Trophoblast cell (in vitro differentiated cells and primary cell): ENCODE measurements at regions not wholly inside any gene's neighbourhood (a gene's known extent, or its start where the extent isn't known, plus 50 kb on each side); places are given as distances from the start of the nearest gene placed in this dataset.

Source experiments
- DNase-seq, 2 donors: peaks; one replicate each; pipeline ENCODE4 v3.0.0-alpha.2; 2016
- H2AFZ ChIP-seq: 2 replicates; pipeline ENCODE4 v1.6.1; 2013; ENCODE audit warnings: low read length, moderate library complexity, mild to moderate bottlenecking; ENCODE audit not compliant: insufficient read depth, poor library complexity
- H2AK5ac ChIP-seq: 2 replicates; pipeline ENCODE4 v1.6.1; 2013; ENCODE audit warnings: mild to moderate bottlenecking, low read length
- H2BK120ac ChIP-seq: 2 replicates; pipeline ENCODE4 v1.6.1; 2013; ENCODE audit warnings: low read length, mild to moderate bottlenecking, moderate library complexity; ENCODE audit not compliant: insufficient read depth, poor library complexity
- H2BK12ac ChIP-seq: 2 replicates; pipeline ENCODE4 v1.6.1; 2013; ENCODE audit warnings: mild to moderate bottlenecking, low read length, moderate library complexity
- H2BK5ac ChIP-seq: 2 replicates; pipeline ENCODE4 v1.6.1; 2013; ENCODE audit warnings: low read length, low read depth, moderate library complexity, mild to moderate bottlenecking; ENCODE audit not compliant: poor library complexity
- H3K14ac ChIP-seq: 2 replicates; pipeline ENCODE4 v1.6.1; 2013; ENCODE audit warnings: mild to moderate bottlenecking, low read length
- H3K18ac ChIP-seq: 2 replicates; pipeline ENCODE4 v1.6.1; 2013; ENCODE audit warnings: mild to moderate bottlenecking, low read length
- H3K23ac ChIP-seq: 2 replicates; pipeline ENCODE4 v1.6.1; 2013; ENCODE audit warnings: low read length
- H3K27ac ChIP-seq: 2 replicates; pipeline ENCODE4 v1.5.1; 2013; ENCODE audit warnings: low read depth, mild to moderate bottlenecking, inconsistent platforms, low read length, moderate library complexity
- H3K27me3 ChIP-seq: 2 replicates; pipeline ENCODE4 v1.6.1; 2013; ENCODE audit warnings: inconsistent platforms, mild to moderate bottlenecking, low read length, moderate library complexity; ENCODE audit not compliant: insufficient read depth
- H3K36me3 ChIP-seq, 2 experiments: 1 replicate in 1 of 2; 2 replicates in 1 of 2; pipeline ENCODE4 v1.6.1; 2013; ENCODE audit warnings: low read length in 2 of 2, mild to moderate bottlenecking in 2 of 2, moderate library complexity in 1 of 2; ENCODE audit not compliant: insufficient read depth in 2 of 2, control insufficient read depth in 1 of 2
- H3K4ac ChIP-seq: 2 replicates; pipeline ENCODE4 v1.6.1; 2013; ENCODE audit warnings: low read depth, mild to moderate bottlenecking, low read length, moderate library complexity
- H3K4me1 ChIP-seq, 2 experiments: 1 replicate in 1 of 2; 2 replicates in 1 of 2; pipeline ENCODE4 v1.6.1; 2013; ENCODE audit warnings: low read length in 2 of 2, mild to moderate bottlenecking in 2 of 2, moderate library complexity in 1 of 2; ENCODE audit not compliant: insufficient read depth in 2 of 2, control insufficient read depth in 1 of 2
- H3K4me2 ChIP-seq: 2 replicates; pipeline ENCODE4 v1.6.1; 2013; ENCODE audit warnings: inconsistent platforms, mild to moderate bottlenecking, low read length, moderate library complexity
- H3K4me3 ChIP-seq: 2 replicates; pipeline ENCODE4 v1.5.1; 2013; ENCODE audit warnings: mild to moderate bottlenecking, low read depth, low read length, inconsistent platforms
- H3K79me1 ChIP-seq: one replicate; pipeline ENCODE4 v1.6.1; 2013; ENCODE audit warnings: low read length
- H3K79me2 ChIP-seq: 2 replicates; pipeline ENCODE4 v1.6.1; 2013; ENCODE audit warnings: low read length, mild to moderate bottlenecking; ENCODE audit not compliant: control insufficient read depth, insufficient read depth, poor library complexity
- H3K9ac ChIP-seq: 2 replicates; pipeline ENCODE4 v1.6.1; 2013; ENCODE audit warnings: mild to moderate bottlenecking, low read length
- H3K9me3 ChIP-seq: 2 replicates; pipeline ENCODE4 v1.6.1; 2013; ENCODE audit warnings: low read depth, mild to moderate bottlenecking, control low read depth, inconsistent platforms, low read length; ENCODE audit not compliant: insufficient read depth
- H4K12ac ChIP-seq: 2 replicates; pipeline ENCODE4 v1.6.1; 2013; ENCODE audit warnings: low read depth, mild to moderate bottlenecking, low read length, moderate library complexity
- H4K8ac ChIP-seq: 2 replicates; pipeline ENCODE4 v1.6.1; 2013; ENCODE audit warnings: low read depth, mild to moderate bottlenecking, low read length, moderate library complexity
- H4K91ac ChIP-seq: one replicate; pipeline ENCODE4 v1.6.1; 2013; ENCODE audit warnings: low read depth, mild to moderate bottlenecking, low read length, moderate library complexity
- WGBS: extraction: QIAGEN DNeasy Blood & Tissue Kit; methylation state at CpG from one replicate; pipeline ENCODE4 v1.1.7; 2013; ENCODE audit warnings: missing lambda C conversion rate; ENCODE audit not compliant: insufficient read length, insufficient coverage; ENCODE audit errors: extremely low coverage; 5-methylcytosine and 5-hydroxymethylcytosine counted together

DNA sequence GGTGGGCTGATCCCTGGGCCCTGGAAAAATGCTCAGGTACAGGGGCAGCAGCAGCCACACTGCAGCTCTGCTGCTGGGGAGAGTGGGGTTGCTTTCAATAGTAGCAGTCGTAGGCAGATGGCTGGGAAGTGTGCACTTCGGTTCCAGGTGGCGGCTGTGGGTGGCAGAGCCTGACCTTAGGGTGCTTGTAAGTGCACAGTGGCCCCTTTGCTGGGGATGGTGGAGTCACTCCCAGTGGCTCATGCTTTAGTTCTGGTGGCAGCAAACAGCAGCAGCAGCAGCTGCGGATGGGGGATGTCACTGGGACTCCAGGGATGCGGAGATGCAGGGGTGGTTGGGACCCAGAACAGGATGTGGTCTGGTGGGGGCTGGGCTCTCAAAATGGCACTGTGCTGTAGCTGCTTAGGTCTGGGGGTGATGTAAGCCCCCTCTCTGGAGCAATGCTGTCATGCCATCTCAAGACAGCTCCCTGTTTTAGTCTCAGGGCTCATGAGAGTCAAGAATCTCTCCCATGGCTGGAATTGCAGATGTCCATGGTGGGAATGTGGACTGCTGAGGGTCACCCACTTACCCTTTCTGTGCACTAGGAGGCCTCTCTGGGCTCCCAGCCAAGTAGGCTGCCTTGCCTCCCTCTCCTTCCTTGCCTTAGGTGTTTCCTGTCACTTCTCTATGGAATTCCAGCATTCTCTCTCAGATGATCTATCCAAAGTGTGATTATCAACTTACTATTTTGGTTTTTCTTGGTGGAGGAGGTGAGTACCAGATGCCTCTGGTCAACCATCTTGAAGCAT is 146.7 kb upstream of the SLC22A23 start:
- Histone ChIP-seq H2BK120ac (no peak overlapping the region), H2AK5ac (no peak overlapping the region), H3K79me2 (no peaks in the 10 kb centered on the region), H3K4me3 (peak overlapping the region; percentile 1), H3K23ac (no peak overlapping the region), H2BK5ac (no peak overlapping the region), H3K27ac (no peak overlapping the region), H3K9me3 (no peaks in the 10 kb centered on the region), H4K8ac (no peak overlapping the region), H3K27me3 (no peaks in the 10 kb centered on the region), H4K91ac (no peak overlapping the region), H3K18ac (no peak overlapping the region), H3K14ac (no peak overlapping the region), H2AFZ (no peak overlapping the region), H3K36me3 (no peaks in the 10 kb centered on the region), H3K4me1 (no peaks in the 10 kb centered on the region), H3K79me1 (no peaks in the 10 kb centered on the region), H2BK12ac (no peak overlapping the region), H4K12ac (no peak overlapping the region), H3K4me2 (no peak overlapping the region), H3K9ac (no peak overlapping the region), H3K4ac (no peak overlapping the region)
- DNase-seq = no peak
- no CpG with 5 or more reads among the region's 5 CpGs for WGBS

DNA sequence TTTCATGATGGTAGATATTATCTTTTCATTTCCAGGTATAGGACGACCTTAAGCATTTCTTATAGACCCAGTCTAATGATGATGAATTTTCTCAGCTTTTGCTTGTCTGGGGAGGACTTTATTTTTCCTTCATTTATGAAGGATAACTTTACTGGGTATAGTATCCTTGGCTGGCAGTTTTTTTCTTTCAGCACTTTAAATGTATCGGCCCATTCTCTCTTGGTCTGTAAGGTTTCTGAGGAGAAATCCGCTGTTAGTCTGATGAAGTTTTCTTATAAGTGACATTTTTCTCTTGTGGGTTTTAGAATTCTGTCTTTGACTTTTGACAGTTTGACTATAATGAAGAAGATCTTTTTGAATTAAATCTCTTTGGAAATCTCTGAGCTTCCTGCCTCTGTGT is 144.7 kb upstream of the SLC22A23 start:
- no CpG with 5 or more reads among the region's 3 CpGs for WGBS
- Histone ChIP-seq H3K4ac (no peak overlapping the region), H3K9ac (no peak overlapping the region), H4K12ac (no peak overlapping the region), H3K27me3 (no peaks in the 10 kb centered on the region), H3K36me3 (no peaks in the 10 kb centered on the region), H4K91ac (no peak overlapping the region), H2AFZ (no peak overlapping the region), H3K79me1 (no peaks in the 10 kb centered on the region), H3K14ac (no peak overlapping the region), H3K18ac (no peak overlapping the region), H4K8ac (no peak overlapping the region), H3K4me3 (no peak overlapping the region), H3K4me2 (no peak overlapping the region), H3K23ac (no peak overlapping the region), H3K27ac (no peak overlapping the region), H2AK5ac (no peak overlapping the region), H2BK120ac (no peak overlapping the region), H2BK12ac (no peak overlapping the region), H2BK5ac (no peak overlapping the region), H3K9me3 (no peaks in the 10 kb centered on the region), H3K79me2 (no peaks in the 10 kb centered on the region), H3K4me1 (no peaks in the 10 kb centered on the region)
- DNase-seq = no peak

DNA sequence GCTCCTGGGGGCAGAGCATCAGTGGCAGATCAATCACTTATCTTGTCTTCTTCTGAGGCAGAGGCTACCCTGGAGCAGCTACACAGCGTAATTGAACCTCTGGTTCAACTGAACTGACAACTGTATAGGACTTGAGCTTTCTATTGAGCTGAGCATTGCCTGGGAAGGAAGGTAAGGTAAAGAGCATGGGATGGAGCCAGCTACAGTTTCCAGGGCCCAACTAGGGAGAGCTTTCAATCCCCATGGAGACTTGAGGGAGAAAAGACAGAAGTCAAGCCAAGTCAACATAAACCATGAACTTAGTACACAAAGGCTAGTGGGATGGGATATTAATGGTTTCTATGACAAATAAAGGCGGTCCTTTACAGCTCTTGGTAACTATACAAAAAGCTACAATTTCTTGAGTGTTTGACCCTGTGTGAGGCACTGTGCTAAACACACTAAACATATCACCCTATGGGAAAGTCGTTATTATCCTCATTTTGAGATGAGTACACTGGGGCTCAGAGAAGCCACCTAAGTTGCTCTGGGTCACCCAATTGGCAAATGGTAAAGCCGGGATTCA is 140.7 kb upstream of the SLC22A23 start:
- H4K12ac ChIP-seq = no peak overlapping the region

DNA sequence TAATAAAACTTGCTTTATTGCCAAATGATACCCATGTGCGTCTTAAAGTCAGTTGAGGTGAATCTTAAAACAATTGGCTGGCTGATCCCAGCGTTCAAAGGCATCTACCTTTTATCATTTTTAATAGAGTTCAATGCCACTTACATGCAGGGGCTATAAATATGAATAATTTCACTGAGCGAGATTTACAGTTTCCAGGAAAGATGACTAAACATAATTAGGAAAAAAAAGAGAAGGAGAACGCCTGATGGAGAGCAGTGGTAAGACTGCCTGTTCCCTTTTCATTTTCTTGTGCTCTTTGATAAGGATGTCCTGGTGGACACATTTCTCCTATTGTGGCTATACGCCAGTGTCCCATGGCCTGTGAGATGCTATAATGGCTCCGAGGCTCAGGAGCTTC is 139.9 kb upstream of the SLC22A23 start:
- H3K9me3 ChIP-seq = no peaks in the 10 kb centered on the region
- DNase-seq = no peak
- H3K9ac ChIP-seq = no peak overlapping the region
- H4K12ac ChIP-seq = no peak overlapping the region
- no peak overlapping the region for H3K14ac ChIP-seq
- H3K36me3 ChIP-seq = no peaks in the 10 kb centered on the region
- H3K79me2 ChIP-seq = no peaks in the 10 kb centered on the region
- H2AFZ ChIP-seq = no peak overlapping the region
- no peak overlapping the region for H4K8ac ChIP-seq
- no CpG with 5 or more reads among the region's 6 CpGs for WGBS
- H3K79me1 ChIP-seq = peaks cover 2% of the 10 kb centered on the region
- no peak overlapping the region for H4K91ac ChIP-seq
- H3K4me1 ChIP-seq = peaks cover 0 to 4% of the 10 kb centered on the region in 2 experiments
- H3K23ac ChIP-seq = no peak overlapping the region
- H3K4me2 ChIP-seq = no peak overlapping the region
- no peaks in the 10 kb centered on the region for H3K27me3 ChIP-seq
- no peak overlapping the region for H3K18ac ChIP-seq
- H2BK120ac ChIP-seq = no peak overlapping the region
- no peak overlapping the region for H3K27ac ChIP-seq
- H2BK5ac ChIP-seq = no peak overlapping the region
- H3K4ac ChIP-seq = no peak overlapping the region
- no peak overlapping the region for H2AK5ac ChIP-seq
- no peak overlapping the region for H2BK12ac ChIP-seq
- H3K4me3 ChIP-seq = no peak overlapping the region

More for the DNA sequence above, 140.7 kb upstream of the SLC22A23 start:
- no peaks in the 10 kb centered on the region for H3K79me2 ChIP-seq
- no peak overlapping the region for H3K4ac ChIP-seq
- no peak overlapping the region for H3K23ac ChIP-seq
- H2AFZ ChIP-seq = no peak overlapping the region
- H3K27ac ChIP-seq = no peak overlapping the region
- H4K91ac ChIP-seq = no peak overlapping the region
- H3K9me3 ChIP-seq = no peaks in the 10 kb centered on the region
- no CpG with 5 or more reads among the region's 4 CpGs for WGBS
- H2BK120ac ChIP-seq = no peak overlapping the region
- no peaks in the 10 kb centered on the region for H3K27me3 ChIP-seq
- H3K4me2 ChIP-seq = no peak overlapping the region
- H3K9ac ChIP-seq = no peak overlapping the region
- DNase-seq = no peak
- H2BK5ac ChIP-seq = no peak overlapping the region
- peaks cover 0 to 4% of the 10 kb centered on the region in 2 experiments for H3K4me1 ChIP-seq
- H2BK12ac ChIP-seq = no peak overlapping the region
- peaks cover 2% of the 10 kb centered on the region for H3K79me1 ChIP-seq
- H3K36me3 ChIP-seq = no peaks in the 10 kb centered on the region
- H2AK5ac ChIP-seq = no peak overlapping the region
- H3K18ac ChIP-seq = no peak overlapping the region
- no peak overlapping the region for H4K8ac ChIP-seq
- no peak overlapping the region for H3K14ac ChIP-seq
- no peak overlapping the region for H3K4me3 ChIP-seq
